GM19397 (cell line): ENCODE measurements at regions not wholly inside any gene's neighbourhood (a gene's known extent, or its start where the extent isn't known, plus 50 kb on each side); places are given as distances from the start of the nearest gene placed in this dataset.
"Not testable (repeated sequence)": the region's sequence is repeated elsewhere in the genome, so short reads cannot be mapped to it uniquely, and the experiment has no call there.

Source experiments
- ATAC-seq: cut with Tn5 transposase; IDR thresholded peaks from one replicate; pipeline ENCODE4 v1.9.1; 2021; ENCODE audit warnings: mild to moderate bottlenecking, moderate library complexity; ENCODE audit not compliant: unreplicated experiment

DNA sequence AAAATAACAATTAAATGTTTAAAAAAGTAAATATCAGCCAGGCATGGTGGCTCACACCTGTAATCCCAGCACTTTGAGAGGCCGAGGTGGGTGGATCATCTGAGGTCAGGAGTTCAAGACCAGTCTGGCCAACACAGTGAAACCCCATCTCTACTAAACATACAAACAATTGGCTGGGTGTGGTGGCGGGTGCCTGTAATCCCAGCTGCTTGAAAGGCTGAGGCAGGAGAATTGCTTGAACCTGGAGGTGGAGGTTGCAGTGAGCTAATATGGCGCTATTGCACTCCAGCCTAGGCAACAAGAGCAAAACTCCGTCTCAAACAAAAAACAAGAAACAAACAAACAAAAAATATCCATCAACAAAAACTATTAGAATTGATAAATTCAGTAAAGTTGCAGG, 77.5 kb downstream of the SNX5 start:
- ATAC-seq = not testable (repeated sequence)

DNA sequence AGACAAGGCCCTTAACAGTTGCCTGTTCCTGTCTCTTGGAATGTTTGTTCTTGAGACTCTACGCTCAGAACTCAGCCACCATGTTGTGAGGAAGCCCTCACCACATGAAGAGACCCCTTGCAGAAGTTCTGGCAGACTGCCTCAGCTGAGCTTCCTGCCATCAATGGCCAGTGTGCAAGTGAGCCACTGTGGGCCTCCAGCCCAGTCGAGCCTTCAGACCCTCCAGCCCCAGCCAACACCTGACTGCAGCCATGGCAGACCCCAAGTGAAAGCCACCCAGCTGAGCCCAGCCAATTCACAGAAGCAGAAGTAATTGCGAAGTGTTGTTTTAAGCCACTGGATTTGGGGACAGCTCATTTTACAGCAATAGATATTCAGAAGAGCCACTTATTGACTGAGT, 78.3 kb downstream of the SNX5 start:
- ATAC-seq = no peak

GRCh38 chr20:17889226-17889625, 79.4 kb downstream of the SNX5 start:
- ATAC-seq = no peak

DNA sequence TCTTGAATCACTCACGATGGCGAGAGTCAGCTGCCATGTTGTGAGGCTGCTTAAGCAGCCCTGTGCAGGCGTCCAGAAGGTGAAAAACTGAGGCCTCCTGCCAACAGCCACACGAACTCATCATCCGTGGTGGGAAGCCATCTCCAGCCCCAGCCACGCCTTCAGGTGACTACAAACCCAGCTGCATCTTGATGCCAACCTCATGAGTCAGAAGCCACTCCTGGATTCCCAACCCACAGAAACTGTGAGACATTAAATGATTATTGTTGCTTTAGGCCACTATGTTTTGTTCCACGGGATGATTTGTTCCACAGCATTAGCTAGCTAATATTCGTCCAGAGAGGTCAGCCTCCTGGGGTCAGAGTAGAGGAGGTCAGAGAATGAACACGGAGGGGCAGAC, 80.5 kb downstream of the SNX5 start:
- no peak for ATAC-seq

DNA sequence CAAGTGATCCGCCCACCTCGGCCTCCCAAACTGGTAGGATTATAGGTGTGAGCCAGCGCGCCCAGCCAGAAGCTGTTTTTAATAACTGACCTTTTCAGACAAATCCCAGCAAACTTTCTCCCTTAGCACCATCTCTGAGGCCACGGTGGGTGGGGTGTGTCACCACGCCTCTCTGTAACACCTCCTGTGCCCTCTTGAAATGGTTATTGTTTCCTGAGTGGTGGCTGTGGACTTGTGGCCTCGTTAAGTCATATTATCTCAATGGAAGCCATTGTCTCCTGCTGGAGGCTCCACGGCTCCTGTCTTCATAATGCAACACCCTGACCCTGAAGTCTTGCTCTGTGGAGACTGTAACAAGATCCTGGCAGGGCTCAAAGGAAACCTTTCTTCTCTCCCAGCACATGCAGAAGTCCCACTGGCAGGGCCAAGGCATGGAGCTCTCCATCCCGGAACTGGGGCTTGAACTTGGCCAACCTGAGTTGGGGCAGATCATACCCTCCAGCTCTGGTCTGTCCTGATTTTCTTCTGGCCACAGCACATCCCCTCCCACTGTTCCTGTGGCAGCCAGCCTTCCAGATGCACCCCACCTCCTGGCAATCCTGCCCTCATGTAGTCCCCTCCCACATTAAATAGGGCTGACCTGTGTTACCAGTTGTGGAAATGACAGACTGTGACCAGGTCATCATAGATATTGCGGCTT, 81.1 kb downstream of the SNX5 start:
- no peak for ATAC-seq

DNA sequence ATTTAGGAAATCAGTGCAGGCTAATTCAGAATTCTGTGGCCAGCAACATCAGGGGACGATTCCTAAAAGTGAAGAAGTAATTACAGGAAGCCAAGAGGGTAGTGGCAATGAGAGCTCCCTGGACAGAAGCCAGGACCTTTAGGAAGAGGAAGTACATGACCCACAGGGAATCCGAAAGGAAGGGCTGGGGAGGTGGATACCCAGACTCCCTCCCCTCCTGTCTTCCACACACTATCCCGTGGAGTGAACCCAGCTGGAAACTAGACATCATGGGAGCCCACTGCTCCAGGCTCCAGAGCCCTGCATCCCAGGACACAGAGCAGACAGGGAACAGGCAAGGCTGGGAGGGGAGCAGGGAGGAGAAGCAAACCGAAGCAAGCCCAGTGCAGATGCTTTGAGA, 83.0 kb downstream of the SNX5 start:
- no peak for ATAC-seq

GRCh38 chr20:17885076-17885475, 83.5 kb downstream of the SNX5 start:
- ATAC-seq = no peak

DNA sequence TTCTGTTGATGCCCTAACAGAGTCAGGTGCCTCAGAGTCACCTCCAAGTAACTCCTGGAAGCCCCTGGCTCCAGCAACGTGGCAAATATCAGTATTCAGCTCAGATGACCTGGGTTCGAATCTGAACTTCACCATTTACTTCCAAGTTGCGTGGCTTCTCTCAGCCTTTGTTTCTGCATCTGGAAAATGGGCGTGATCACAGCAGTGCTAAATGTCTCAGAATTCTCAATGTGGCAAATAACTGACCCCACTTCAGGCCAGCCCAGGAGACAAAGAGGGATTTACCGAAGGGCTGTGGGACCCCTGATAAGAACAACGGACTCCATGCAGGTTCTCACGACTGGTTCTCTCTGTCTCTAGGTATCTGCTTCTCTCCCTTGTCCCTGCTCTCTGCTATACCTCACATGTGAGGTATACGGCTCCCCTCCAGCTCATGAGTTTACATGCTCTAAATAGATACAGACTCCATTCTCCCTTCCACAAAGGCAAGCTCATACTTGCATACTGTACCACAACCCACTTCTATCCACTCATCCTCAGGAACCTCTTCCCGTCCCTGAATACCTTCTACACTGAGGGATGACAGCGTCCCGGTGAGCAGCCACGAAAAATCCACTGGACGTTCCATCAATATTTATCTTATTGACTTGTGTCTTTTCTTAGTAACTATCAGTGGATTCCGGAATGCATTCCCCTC, 84.1 kb downstream of the SNX5 start:
- no peak for ATAC-seq

- no peak for ATAC-seq
Measured at GRCh38 chr20:17883592-17884306, 84.8 kb downstream of the SNX5 start.

GRCh38 chr20:17882834-17883591, 85.6 kb downstream of the SNX5 start:
- ATAC-seq = no peak

GRCh38 chr20:17882065-17882833, 86.3 kb downstream of the SNX5 start:
- ATAC-seq = no peak

GRCh38 chr20:17881741-17882064, 86.9 kb downstream of the SNX5 start:
- no peak for ATAC-seq

DNA sequence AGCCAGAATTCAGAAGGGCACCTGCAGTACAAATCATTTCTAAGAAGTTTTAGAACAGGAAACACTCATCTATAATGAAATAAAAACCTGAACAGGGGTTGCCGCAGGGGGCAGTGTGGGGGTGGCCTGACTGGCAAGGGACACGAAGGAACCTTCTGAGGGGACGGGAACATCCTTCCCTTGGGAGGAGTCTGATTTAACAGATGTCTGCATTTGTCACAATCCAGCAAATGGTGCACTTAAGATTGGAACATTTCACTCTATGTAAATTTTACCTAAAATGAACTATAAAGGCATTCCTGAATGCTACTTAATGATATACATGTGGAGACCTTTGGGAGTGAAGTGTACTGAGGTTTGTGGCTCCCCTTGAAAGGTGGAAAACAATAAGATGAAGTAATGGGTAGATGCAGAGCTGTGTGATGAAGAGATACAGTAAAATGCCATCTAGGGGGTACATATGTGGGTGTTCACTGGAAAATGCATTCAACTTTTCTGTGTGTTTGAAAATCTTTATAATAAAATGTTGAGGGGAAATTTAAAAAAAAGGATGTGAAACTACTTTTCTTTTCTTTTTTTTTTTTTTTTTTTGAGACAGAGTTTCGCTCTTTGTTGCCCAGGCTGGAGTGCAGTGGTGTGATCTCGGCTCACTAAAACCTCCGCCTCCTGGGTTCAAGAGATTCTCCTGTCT, 89.5 kb downstream of the SNX5 start:
- ATAC-seq = no peak

DNA sequence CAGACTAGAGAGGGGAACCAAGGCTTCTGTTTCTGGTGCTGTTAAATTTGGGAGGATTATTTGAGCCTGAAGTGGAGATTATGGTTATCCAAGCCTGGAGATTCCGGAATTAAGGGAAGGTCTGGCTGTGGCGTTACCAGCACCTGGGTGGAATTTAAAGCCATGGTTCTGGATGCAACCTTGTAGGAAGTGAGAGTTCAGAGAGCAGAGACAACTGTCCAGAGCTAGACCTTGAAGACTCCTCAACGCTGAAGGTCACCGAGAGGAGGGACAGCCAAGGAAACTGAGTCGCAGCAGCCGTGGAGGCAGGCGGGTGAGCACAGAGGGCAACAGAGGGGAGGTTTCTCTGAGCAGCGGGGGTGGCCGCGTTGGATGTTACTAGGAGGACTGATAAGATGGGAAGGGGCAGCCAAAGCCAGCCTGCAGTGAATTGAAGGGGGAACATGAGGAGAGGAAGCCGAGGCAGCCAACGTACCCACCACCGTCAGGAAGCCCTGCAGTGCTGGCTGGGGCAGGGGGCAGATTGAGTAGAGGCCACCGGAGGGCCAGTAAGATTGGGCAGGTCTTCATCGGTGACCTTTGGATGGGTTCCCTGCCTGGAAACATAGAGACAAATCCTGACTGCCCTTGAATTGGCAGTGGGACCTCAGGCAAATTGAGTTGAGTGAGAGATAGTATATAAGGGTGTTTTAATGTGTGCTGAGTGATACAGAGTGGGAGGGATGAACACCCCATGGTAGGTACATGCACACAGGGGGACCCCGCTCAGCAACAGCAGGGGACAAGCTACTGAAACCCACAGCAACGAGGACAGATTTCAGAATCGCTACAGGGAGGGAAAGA, 90.3 kb downstream of the SNX5 start:
- ATAC-seq = no peak

DNA sequence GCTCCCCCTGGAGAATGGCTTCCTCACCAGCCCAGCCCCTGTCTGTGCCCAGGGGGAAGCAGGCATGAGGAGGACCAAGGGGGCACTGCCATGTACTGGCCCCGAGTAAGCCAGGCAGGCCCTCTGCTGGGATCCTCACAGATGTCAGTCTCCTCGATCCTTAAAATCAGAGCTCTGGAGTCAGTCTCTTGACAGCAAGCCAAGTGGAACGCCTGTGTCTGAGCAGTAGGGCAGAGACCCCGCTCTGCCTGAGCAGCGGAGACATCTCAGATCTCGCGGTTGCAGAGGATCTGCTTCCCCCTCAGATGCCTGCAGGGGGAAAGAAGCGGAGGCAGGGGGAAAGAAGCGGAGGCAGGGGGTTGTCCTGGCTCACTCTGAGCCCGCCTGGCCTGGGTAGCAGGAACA, 92.6 kb downstream of the SNX5 start:
- ATAC-seq = no peak

DNA sequence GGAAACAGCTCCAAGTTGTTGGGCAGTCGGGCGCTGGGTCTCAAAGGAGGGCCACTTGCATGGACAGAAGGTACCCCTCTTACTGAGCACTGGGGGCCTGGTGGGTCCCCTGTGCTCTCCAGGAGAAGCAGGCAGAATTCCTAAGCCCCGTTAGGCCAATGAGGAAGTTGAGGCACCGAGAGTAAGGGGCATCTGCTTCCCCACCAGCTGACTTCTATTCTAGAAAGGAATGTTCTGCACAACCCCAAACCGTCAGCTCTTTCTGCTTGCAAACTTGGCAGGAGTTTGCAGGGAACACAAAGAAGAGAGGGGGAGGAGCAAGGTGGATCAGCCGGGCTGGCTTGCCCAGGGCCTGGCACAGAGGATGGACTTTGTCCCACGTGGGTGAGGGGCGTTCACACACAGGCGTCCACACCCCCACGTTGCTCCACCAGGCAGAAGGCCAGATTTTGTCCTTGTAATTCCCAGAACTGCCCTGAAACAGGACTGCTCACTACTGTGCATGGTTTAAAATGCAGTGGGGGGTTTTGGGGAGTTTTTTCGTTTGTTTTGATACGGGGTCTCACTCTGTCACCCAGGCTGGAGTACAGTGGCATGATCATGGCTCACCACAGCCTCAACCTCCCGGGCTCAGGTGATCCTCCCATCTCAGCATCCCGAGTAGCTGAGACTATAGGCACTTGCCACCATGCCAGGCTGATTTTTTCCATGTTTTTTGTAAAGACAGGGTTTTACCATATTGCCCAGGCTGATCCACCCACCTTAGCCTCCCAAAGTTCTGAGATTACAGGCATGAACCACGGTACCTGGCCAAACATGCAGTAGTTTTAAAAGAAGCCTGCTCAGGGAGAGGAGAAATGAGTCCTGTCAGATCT, 93.3 kb downstream of the SNX5 start:
- ATAC-seq = no peak

DNA sequence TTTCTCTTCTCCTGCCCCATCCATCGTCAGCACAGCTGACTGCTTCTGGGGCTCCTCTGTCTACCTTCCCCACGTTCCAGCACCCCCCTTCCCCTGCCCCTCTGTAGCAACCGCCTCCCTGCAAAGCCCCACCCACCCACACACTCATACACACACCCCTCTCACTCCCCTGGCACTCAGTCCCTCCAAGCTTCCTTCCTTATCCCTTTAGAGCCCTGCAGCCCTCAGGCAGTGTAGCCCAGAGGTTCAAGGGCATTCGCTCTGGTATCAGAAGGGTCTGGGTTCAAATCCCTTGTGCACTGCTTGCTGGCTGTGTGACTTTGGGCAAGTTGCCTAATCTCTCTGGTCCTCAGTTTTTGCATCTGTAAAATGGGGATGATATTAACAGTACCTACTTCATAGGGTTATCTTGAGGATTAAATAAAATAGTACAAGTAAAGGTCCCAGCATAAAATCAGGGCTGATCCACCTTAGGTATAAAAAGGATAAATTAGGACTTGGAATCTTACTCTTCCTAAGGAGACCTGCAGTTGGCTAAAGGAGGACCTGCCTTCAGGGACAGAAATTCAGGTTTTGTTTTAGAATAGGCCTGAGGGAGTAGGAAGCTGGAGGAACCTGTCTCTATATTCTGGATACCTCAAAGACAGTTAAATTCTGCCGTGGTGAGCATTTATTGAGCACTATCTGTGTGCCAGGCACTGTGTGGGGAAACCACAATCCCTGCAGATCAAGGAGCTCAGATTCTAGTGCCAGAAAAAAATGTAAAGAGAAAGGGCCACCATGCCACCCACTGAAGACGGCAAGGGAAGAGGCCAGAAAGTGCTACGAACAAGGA, 94.1 kb downstream of the SNX5 start:
- ATAC-seq = no peak
